ENCODE measurements at regions not wholly inside any gene's neighbourhood (a gene's known extent, or its start where the extent isn't known, plus 50 kb on each side); places are given as distances from the start of the nearest gene placed in this dataset.

DNA sequence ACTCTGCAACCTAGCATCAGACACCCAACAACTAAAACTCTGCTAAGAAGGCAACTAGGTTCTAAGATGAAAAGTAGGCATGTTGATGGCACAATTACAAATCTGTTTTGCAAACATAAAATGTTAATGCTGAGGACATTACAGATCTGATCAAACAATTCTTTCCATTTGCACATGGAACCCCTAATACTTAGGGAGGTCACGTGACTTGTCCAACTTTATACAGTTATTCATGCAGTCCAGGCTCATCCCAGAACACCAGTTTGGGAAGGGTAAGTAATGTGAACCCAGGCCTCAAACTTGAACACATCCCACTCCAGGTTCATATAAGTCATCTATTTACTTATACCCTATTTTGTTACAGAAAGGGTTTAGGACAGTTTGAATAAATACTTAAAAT is 247.2 kb downstream of the HACE1 start:
- Histone ChIP-seq H3K9ac (ENCODE audit: low read depth in 1 of 2, low read length in 2 of 2) (no peak overlapping the region), H3K4me1 (ENCODE audit: control insufficient read depth in 4 of 4, insufficient read depth in 4 of 4, low read length in 3 of 4) (no peaks in the 10 kb centered on the region), H3K4me3 (ENCODE audit: low read depth in 1 of 3, low read length in 3 of 3) (no peak overlapping the region), H3K36me3 (ENCODE audit: control insufficient read depth in 4 of 4, insufficient read depth in 3 of 4, low read depth in 1 of 4, low read length in 3 of 4) (no peaks in the 10 kb centered on the region), H3K27me3 (ENCODE audit: control insufficient read depth in 4 of 4, insufficient read depth in 4 of 4, low read length in 3 of 4) (no peaks in the 10 kb centered on the region), H3K27ac (ENCODE audit: low read depth in 1 of 2, low read length in 2 of 2) (no peak overlapping the region), H3K9me3 (ENCODE audit: control insufficient read depth in 4 of 4, low read length in 3 of 4) (no peaks in the 10 kb centered on the region)
- DNase-seq (ENCODE audit: low spot score): no peak
- 96% methylated on average over 1 of the region's 1 CpG for WGBS
- no peak for TF ChIP-seq SP1 (IDR thresholded peaks at IDR 0.05)
- no peak for TF ChIP-seq JUND (IDR thresholded peaks at IDR 0.05)
- TF ChIP-seq RAD21 (IDR thresholded peaks at IDR 0.05): no peak
- TF ChIP-seq, protein P1, sequence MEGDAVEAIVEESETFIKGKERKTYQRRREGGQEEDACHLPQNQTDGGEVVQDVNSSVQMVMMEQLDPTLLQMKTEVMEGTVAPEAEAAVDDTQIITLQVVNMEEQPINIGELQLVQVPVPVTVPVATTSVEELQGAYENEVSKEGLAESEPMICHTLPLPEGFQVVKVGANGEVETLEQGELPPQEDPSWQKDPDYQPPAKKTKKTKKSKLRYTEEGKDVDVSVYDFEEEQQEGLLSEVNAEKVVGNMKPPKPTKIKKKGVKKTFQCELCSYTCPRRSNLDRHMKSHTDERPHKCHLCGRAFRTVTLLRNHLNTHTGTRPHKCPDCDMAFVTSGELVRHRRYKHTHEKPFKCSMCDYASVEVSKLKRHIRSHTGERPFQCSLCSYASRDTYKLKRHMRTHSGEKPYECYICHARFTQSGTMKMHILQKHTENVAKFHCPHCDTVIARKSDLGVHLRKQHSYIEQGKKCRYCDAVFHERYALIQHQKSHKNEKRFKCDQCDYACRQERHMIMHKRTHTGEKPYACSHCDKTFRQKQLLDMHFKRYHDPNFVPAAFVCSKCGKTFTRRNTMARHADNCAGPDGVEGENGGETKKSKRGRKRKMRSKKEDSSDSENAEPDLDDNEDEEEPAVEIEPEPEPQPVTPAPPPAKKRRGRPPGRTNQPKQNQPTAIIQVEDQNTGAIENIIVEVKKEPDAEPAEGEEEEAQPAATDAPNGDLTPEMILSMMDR (IDR thresholded peaks at IDR 0.05; ENCODE audit: low read depth, low read length, missing input control): no peak
- no peak for TF ChIP-seq HNF4A (conservative IDR thresholded peaks at IDR 0.05)
- TF ChIP-seq GABPA (IDR thresholded peaks at IDR 0.05 in 1 of 2, conservative IDR thresholded peaks at IDR 0.05 in 1 of 2): no peak
- TF ChIP-seq FOXA1 (IDR thresholded peaks at IDR 0.05): no peak
- TF ChIP-seq HNF4G (IDR thresholded peaks at IDR 0.05): no peak
- TF ChIP-seq, protein P2, sequence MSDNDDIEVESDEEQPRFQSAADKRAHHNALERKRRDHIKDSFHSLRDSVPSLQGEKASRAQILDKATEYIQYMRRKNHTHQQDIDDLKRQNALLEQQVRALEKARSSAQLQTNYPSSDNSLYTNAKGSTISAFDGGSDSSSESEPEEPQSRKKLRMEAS (IDR thresholded peaks at IDR 0.05): no peak
- no peak for TF ChIP-seq FOXA2 (IDR thresholded peaks at IDR 0.05)
- TF ChIP-seq TAF1 (conservative IDR thresholded peaks at IDR 0.05): no peak
- TF ChIP-seq NR2F2 (IDR thresholded peaks at IDR 0.05): no peak
- no peak for TF ChIP-seq RXRA (IDR thresholded peaks at IDR 0.05)
- TF ChIP-seq YY1 (IDR thresholded peaks at IDR 0.05): no peak
- TF ChIP-seq, protein P3, sequence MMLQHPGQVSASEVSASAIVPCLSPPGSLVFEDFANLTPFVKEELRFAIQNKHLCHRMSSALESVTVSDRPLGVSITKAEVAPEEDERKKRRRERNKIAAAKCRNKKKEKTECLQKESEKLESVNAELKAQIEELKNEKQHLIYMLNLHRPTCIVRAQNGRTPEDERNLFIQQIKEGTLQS (IDR thresholded peaks at IDR 0.05): no peak

DNA sequence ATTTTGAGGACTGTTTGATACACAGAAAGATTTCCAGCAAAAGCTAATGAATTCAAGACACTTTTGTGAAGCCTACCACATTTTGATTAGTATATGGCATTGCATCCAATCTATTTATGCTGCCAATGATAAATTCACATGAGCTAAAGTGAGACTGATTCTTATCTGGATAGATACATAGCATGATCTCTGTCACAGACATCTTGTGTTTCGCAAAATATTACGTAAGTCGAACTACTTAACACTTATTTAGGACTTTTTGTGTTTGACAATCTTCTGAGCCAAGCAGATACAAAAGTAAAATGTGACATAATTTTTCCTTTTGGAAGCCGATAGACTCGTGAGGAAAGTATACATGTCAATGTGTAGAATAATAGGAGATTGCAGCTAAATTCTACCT is 251.6 kb downstream of the HACE1 start:
- H3K4me3 ChIP-seq (ENCODE audit: low read depth in 1 of 3, low read length in 3 of 3): no peak overlapping the region
- H3K27ac ChIP-seq (ENCODE audit: low read depth in 1 of 2, low read length in 2 of 2): no peak overlapping the region
- H3K27me3 ChIP-seq (ENCODE audit: control insufficient read depth in 4 of 4, insufficient read depth in 4 of 4, low read length in 3 of 4): no peaks in the 10 kb centered on the region
- 91% methylated on average over 5 of the region's 5 CpGs for WGBS
- H3K36me3 ChIP-seq (ENCODE audit: control insufficient read depth in 4 of 4, insufficient read depth in 3 of 4, low read depth in 1 of 4, low read length in 3 of 4): no peaks in the 10 kb centered on the region
- no peaks in the 10 kb centered on the region for H3K9me3 ChIP-seq (ENCODE audit: control insufficient read depth in 4 of 4, low read length in 3 of 4)
- H3K9ac ChIP-seq (ENCODE audit: low read depth in 1 of 2, low read length in 2 of 2): no peak overlapping the region
- no peaks in the 10 kb centered on the region for H3K4me1 ChIP-seq (ENCODE audit: control insufficient read depth in 4 of 4, insufficient read depth in 4 of 4, low read length in 3 of 4)
- TF ChIP-seq, protein P1 (IDR thresholded peaks at IDR 0.05; ENCODE audit: low read depth, low read length, missing input control): no peak
- no peak for TF ChIP-seq RXRA (IDR thresholded peaks at IDR 0.05)
- TF ChIP-seq FOXA2 (IDR thresholded peaks at IDR 0.05): no peak
- no peak for TF ChIP-seq FOXA1 (IDR thresholded peaks at IDR 0.05)
- no peak for TF ChIP-seq JUND (IDR thresholded peaks at IDR 0.05)
- TF ChIP-seq EGR1 (IDR thresholded peaks at IDR 0.05; ENCODE audit: low read depth in 2 of 2): no peak
- DNase-seq (ENCODE audit: low spot score): no peak

Data from liver (tissue), 8 donors.